GM13977 (cell line): ENCODE measurements at regions not wholly inside any gene's neighbourhood (a gene's known extent, or its start where the extent isn't known, plus 50 kb on each side); places are given as distances from the start of the nearest gene placed in this dataset.

Experiments used
- DNase-seq: peaks from one replicate; pipeline ENCODE4 v3.0.0; 2012; ENCODE audit warnings: low spot score
- CTCF ChIP-seq: IDR thresholded peaks from 2 replicates; pipeline ENCODE4 v1.5.1; 2012; ENCODE audit warnings: mild to moderate bottlenecking, control low read depth; ENCODE audit not compliant: insufficient read depth; ENCODE audit errors: extremely low read depth, missing control alignments
- in situ Hi-C: fragments of 300-500 bp; cut with MboI; formaldehyde crosslinking; loops from one replicate; pipeline ENCODE4 v1.12.0; 2022; ENCODE audit warnings: low sequenced_read_pairs, low pct_unique_long_range_greater_than_20kb, mixed read lengths, inconsistent platforms; ENCODE audit not compliant: unreplicated experiment

GRCh38 chr13:97826421-97827012, 127.0 kb upstream of the IPO5 start:
- in situ Hi-C loops, result no loop called here
- no peak for DNase-seq
- TF ChIP-seq CTCF, result no peak

GRCh38 chr13:97834250-97834649, 119.2 kb upstream of the IPO5 start:
- TF ChIP-seq CTCF, result no peak
- DNase-seq, result no peak
- in situ Hi-C loops, result no loop called here

- no peak for TF ChIP-seq CTCF
- in situ Hi-C loops, result no loop called here
- no peak for DNase-seq
Observed at GRCh38 chr13:97843189-97843588, 110.3 kb upstream of the IPO5 start.

- in situ Hi-C loops, result no loop called here
- DNase-seq, result no peak
- TF ChIP-seq CTCF, result no peak
Observed at GRCh38 chr13:97844151-97844550, 109.3 kb upstream of the IPO5 start.

- in situ Hi-C loops, result no loop called here
- no peak for TF ChIP-seq CTCF
Observed at GRCh38 chr13:97848886-97849285, 104.6 kb upstream of the IPO5 start.

GRCh38 chr13:97849305-97849704, 104.2 kb upstream of the IPO5 start:
- TF ChIP-seq CTCF, result peak; percentile 30
- in situ Hi-C loops, result no loop called here
- peak; percentile 19 for DNase-seq

More at GRCh38 chr13:97848886-97849285, 104.6 kb upstream of the IPO5 start:
- DNase-seq, result no peak
